OCI-LY1 (cell line): ENCODE measurements at regions not wholly inside any gene's neighbourhood (a gene's known extent, or its start where the extent isn't known, plus 50 kb on each side); places are given as distances from the start of the nearest gene placed in this dataset.

Source experiments
- EZH2 ChIP-seq: fragments of 200-600 bp; sonication (generic), shearing (Covaris generic); IDR thresholded peaks from 2 replicates; pipeline ENCODE4 v1.8.0; 2017; ENCODE audit warnings: borderline replicate concordance, mixed run types, mild to moderate bottlenecking, antibody characterized with exemption, low read length, moderate library complexity, mixed read lengths
- TF ChIP-seq, protein P1 (sequence below): fragments of 200-600 bp; sonication (generic), shearing (Covaris generic); IDR thresholded peaks from 2 replicates; pipeline ENCODE4 v1.5.1; 2017; ENCODE audit warnings: mild to moderate bottlenecking, antibody characterized with exemption, low read length, moderate library complexity, mixed read lengths

DNA sequence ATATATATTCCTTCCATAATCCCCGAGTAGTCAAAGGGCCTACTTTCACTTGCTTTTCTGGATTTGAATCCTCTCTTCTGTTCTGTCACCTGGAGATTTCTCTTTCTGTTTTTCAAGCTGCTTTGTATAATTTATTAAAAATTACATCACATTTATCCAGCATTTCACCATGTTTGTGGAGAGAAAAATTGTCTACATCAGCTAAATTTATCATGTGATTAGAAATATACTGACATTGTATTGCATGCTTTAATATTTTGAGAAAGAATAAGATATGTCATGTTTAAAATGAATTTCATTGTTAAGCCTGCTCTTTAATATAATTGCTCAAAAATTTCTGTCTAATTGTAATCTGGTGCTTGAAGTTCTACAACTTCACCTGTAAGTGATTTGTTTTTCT lies 323.1 kb upstream of the DKK2 start:
- TF ChIP-seq, protein P1, sequence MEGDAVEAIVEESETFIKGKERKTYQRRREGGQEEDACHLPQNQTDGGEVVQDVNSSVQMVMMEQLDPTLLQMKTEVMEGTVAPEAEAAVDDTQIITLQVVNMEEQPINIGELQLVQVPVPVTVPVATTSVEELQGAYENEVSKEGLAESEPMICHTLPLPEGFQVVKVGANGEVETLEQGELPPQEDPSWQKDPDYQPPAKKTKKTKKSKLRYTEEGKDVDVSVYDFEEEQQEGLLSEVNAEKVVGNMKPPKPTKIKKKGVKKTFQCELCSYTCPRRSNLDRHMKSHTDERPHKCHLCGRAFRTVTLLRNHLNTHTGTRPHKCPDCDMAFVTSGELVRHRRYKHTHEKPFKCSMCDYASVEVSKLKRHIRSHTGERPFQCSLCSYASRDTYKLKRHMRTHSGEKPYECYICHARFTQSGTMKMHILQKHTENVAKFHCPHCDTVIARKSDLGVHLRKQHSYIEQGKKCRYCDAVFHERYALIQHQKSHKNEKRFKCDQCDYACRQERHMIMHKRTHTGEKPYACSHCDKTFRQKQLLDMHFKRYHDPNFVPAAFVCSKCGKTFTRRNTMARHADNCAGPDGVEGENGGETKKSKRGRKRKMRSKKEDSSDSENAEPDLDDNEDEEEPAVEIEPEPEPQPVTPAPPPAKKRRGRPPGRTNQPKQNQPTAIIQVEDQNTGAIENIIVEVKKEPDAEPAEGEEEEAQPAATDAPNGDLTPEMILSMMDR, result no peak
- no peak for TF ChIP-seq EZH2
